SU-DHL-6 (cell line): ENCODE measurements at regions not wholly inside any gene's neighbourhood (a gene's known extent, or its start where the extent isn't known, plus 50 kb on each side); places are given as distances from the start of the nearest gene placed in this dataset.

Experiments
- H2AFZ ChIP-seq: fragments of 200-600 bp; sonication (generic); 2 replicates; pipeline ENCODE4 v1.6.1; 2014; ENCODE audit warnings: low read depth, mild to moderate bottlenecking, moderate library complexity, mixed read lengths, antibody characterized with exemption, low read length; ENCODE audit not compliant: severe bottlenecking
- H3F3A ChIP-seq: fragments of 200-600 bp; shearing (Covaris generic); 2 replicates; pipeline ENCODE4 v1.6.0; 2016; ENCODE audit warnings: antibody characterized with exemption, mild to moderate bottlenecking; ENCODE audit not compliant: insufficient read depth
- H3K27ac ChIP-seq: fragments of 200-600 bp; sonication (generic); 2 replicates; pipeline ENCODE4 v1.5.1; 2016; ENCODE audit warnings: low read depth, mild to moderate bottlenecking, low read length, moderate library complexity, mixed read lengths
- H3K27me3 ChIP-seq: fragments of 200-600 bp; sonication (generic), shearing (Covaris generic); 2 replicates; pipeline ENCODE4 v1.6.0; 2014; ENCODE audit warnings: mild to moderate bottlenecking, low read length
- H3K36me3 ChIP-seq: fragments of 200-600 bp; sonication (generic); 2 replicates; pipeline ENCODE4 v1.6.1; 2014; ENCODE audit warnings: mild to moderate bottlenecking, low read length, mixed read lengths
- H3K4me2 ChIP-seq: fragments of 300-600, 200-600 bp; shearing (Covaris generic), sonication (generic); 2 replicates; pipeline ENCODE4 v1.6.0; 2014; ENCODE audit warnings: low read length, low read depth, mild to moderate bottlenecking; ENCODE audit not compliant: poor library complexity, severe bottlenecking
- H3K4me3 ChIP-seq: fragments of 200-600 bp; sonication (generic); 2 replicates; pipeline ENCODE4 v1.5.1; 2014; ENCODE audit warnings: antibody characterized with exemption, low read length, mild to moderate bottlenecking, mixed read lengths; ENCODE audit not compliant: insufficient read depth, poor library complexity, severe bottlenecking
- H3K79me2 ChIP-seq: fragments of 200-600 bp; sonication (generic); 2 replicates; pipeline ENCODE4 v1.6.1; 2014; ENCODE audit warnings: mild to moderate bottlenecking, low read length, moderate library complexity; ENCODE audit not compliant: insufficient read depth
- H3K9ac ChIP-seq: fragments of 200-600 bp; sonication (generic); 2 replicates; pipeline ENCODE4 v1.7.0; 2014; ENCODE audit warnings: mild to moderate bottlenecking, low read length
- H3K9me2 ChIP-seq: fragments of 200-600 bp; sonication (generic); replicated peaks from 2 replicates; pipeline ENCODE4 v1.6.1; 2014; ENCODE audit warnings: low read length; ENCODE audit not compliant: insufficient read depth
- H3K9me3 ChIP-seq: fragments of 200-600 bp; sonication (generic); 2 replicates; pipeline ENCODE4 v1.6.1; 2014; ENCODE audit warnings: low read length, mixed read lengths; ENCODE audit not compliant: insufficient read depth
- H4K20me1 ChIP-seq: fragments of 200-600 bp; sonication (generic); 2 replicates; pipeline ENCODE4 v1.6.1; 2014; ENCODE audit warnings: low read depth, mild to moderate bottlenecking, antibody characterized with exemption, low read length, moderate library complexity, mixed read lengths
- EZH2phosphoT487 ChIP-seq: fragments of 200-600 bp; sonication (generic), shearing (Covaris generic); conservative IDR thresholded peaks from 2 replicates; pipeline ENCODE4 v1.6.1; 2018; ENCODE audit warnings: mild to moderate bottlenecking, antibody characterized with exemption, low read length, moderate library complexity, mixed read lengths
- TF ChIP-seq, protein P1 (sequence below): fragments of 200-600 bp; sonication (generic); IDR thresholded peaks from one replicate; pipeline ENCODE4 v1.5.1; 2017; ENCODE audit warnings: antibody characterized with exemption, mild to moderate bottlenecking, low read length, moderate library complexity; ENCODE audit not compliant: insufficient read depth, poor library complexity, severe bottlenecking

- Histone ChIP-seq H2AFZ (no peak overlapping the region), H3K9me2 (no peaks in the 10 kb centered on the region), H3K4me3 (no peak overlapping the region), H3K79me2 (no peaks in the 10 kb centered on the region), H3K27ac (no peak overlapping the region), H3K27me3 (no peaks in the 10 kb centered on the region), H3F3A (peaks cover 9% of the 10 kb centered on the region), H3K36me3 (no peaks in the 10 kb centered on the region), H4K20me1 (no peaks in the 10 kb centered on the region), H3K4me2 (no peak overlapping the region), H3K9me3 (no peaks in the 10 kb centered on the region), H3K9ac (no peak overlapping the region)
- TF ChIP-seq, protein P1, sequence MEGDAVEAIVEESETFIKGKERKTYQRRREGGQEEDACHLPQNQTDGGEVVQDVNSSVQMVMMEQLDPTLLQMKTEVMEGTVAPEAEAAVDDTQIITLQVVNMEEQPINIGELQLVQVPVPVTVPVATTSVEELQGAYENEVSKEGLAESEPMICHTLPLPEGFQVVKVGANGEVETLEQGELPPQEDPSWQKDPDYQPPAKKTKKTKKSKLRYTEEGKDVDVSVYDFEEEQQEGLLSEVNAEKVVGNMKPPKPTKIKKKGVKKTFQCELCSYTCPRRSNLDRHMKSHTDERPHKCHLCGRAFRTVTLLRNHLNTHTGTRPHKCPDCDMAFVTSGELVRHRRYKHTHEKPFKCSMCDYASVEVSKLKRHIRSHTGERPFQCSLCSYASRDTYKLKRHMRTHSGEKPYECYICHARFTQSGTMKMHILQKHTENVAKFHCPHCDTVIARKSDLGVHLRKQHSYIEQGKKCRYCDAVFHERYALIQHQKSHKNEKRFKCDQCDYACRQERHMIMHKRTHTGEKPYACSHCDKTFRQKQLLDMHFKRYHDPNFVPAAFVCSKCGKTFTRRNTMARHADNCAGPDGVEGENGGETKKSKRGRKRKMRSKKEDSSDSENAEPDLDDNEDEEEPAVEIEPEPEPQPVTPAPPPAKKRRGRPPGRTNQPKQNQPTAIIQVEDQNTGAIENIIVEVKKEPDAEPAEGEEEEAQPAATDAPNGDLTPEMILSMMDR: no peak
- TF ChIP-seq EZH2phosphoT487: no peak
These were observed 87.3 kb upstream of the AKIRIN2 start for GRCh38 chr6:87789198-87789899.

DNA sequence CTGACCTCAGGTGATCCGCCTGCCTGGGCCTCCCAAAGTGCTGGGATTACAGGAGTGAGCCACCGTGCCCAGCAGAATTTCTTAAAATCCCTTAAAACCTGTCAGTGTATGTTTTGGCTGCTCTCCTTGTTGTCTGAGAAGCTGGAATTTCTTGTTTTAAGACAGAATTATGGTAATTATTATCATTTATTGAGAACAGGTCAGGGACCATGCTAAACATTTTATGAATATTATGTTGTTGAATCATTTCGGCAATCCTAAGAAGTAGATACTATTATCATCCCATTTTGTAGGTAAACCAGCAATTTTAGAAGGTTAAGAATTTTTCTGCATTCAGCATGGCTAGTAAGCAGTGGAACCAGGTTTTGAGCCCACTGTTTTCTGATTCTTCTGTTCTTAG is 86.1 kb upstream of the AKIRIN2 start:
- no peak overlapping the region for H3K27ac ChIP-seq
- no peaks in the 10 kb centered on the region for H3K9me2 ChIP-seq
- H3K4me2 ChIP-seq: no peak overlapping the region
- no peaks in the 10 kb centered on the region for H3K79me2 ChIP-seq
- H3K27me3 ChIP-seq: no peaks in the 10 kb centered on the region
- TF ChIP-seq, protein P1: no peak
- TF ChIP-seq EZH2phosphoT487: no peak
- no peaks in the 10 kb centered on the region for H3K9me3 ChIP-seq
- H4K20me1 ChIP-seq: no peaks in the 10 kb centered on the region
- H3F3A ChIP-seq: no peaks in the 10 kb centered on the region; the same call in 1 of the 2 replicates
- no peak overlapping the region for H2AFZ ChIP-seq
- H3K4me3 ChIP-seq: no peak overlapping the region
- H3K9ac ChIP-seq: no peak overlapping the region
- H3K36me3 ChIP-seq: no peaks in the 10 kb centered on the region

- no peaks in the 10 kb centered on the region for H3K9me2 ChIP-seq
- no peak overlapping the region for H3K4me2 ChIP-seq
- H3K9me3 ChIP-seq: no peaks in the 10 kb centered on the region
- H3K79me2 ChIP-seq: no peaks in the 10 kb centered on the region
- H3K27ac ChIP-seq: no peak overlapping the region
- no peaks in the 10 kb centered on the region for H3K36me3 ChIP-seq
- no peak overlapping the region for H2AFZ ChIP-seq
- H3K27me3 ChIP-seq: no peaks in the 10 kb centered on the region
- H4K20me1 ChIP-seq: no peaks in the 10 kb centered on the region
- H3F3A ChIP-seq: no peaks in the 10 kb centered on the region
- no peak overlapping the region for H3K9ac ChIP-seq
- TF ChIP-seq EZH2phosphoT487: no peak
- TF ChIP-seq, protein P1: no peak
- no peak overlapping the region for H3K4me3 ChIP-seq
These were observed 83.3 kb upstream of the AKIRIN2 start for GRCh38 chr6:87785229-87785862.
